Adrenal gland (tissue), 9 donors: ENCODE measurements at regions not wholly inside any gene's neighbourhood (a gene's known extent, or its start where the extent isn't known, plus 50 kb on each side); places are given as distances from the start of the nearest gene placed in this dataset.

Experiments
- DNase-seq, 7 donors: peaks; one replicate each; pipeline ENCODE4 v3.0.0-alpha.2; 2019 to 2020
- H3K27ac ChIP-seq, 5 donors: fragments of 200-600 bp; sonication (generic) in 4 of 5; 1 replicate in 3 of 5; 2 replicates in 2 of 5; pipeline versions ENCODE4 v1.5.1 to v1.8.0; 2016 to 2020; ENCODE audit warnings: mild to moderate bottlenecking in 1 of 5
- H3K27me3 ChIP-seq: fragments of 200-600 bp; 2 replicates; pipeline ENCODE4 v1.8.0; 2021
- H3K36me3 ChIP-seq, 2 donors: fragments of 200-600 bp; replicated peaks in 1 of 2; 1 replicate in 1 of 2; 2 replicates in 1 of 2; pipeline versions ENCODE4 v1.5.1 to v1.8.0; 2018 to 2022
- H3K4me1 ChIP-seq, 2 donors: fragments of 200-600 bp; replicated peaks in 1 of 2; 1 replicate in 1 of 2; 2 replicates in 1 of 2; pipeline versions ENCODE4 v1.5.1 to v1.8.0; 2018 to 2021
- H3K4me3 ChIP-seq, 4 donors: fragments of 200-600 bp; sonication (generic) in 3 of 4; one replicate each; pipeline ENCODE4 v1.5.1; 2016 to 2018
- H3K9me3 ChIP-seq, 3 donors: fragments of 200-600 bp; sonication (generic) in 1 of 3; replicated peaks in 1 of 3; 1 replicate in 2 of 3; 2 replicates in 1 of 3; pipeline versions ENCODE4 v1.5.1 to v1.8.0; 2016 to 2021
- POLR2A ChIP-seq, 2 donors: fragments of 450-650 bp; IDR thresholded peaks; one replicate each; pipeline ENCODE4 v1.6.1; 2017; ENCODE audit warnings: antibody characterized with exemption in 2 of 2, mild to moderate bottlenecking in 2 of 2, moderate library complexity in 1 of 2
- WGBS, 4 donors: extraction: QIAGEN DNeasy Blood & Tissue Kit in 2 of 4; methylation state at CpG; one replicate each; pipeline versions ENCODE4 v1.1.5 to v1.1.7; 2013 to 2017; 5-methylcytosine and 5-hydroxymethylcytosine counted together
- intact Hi-C, 2 donors: fragments of 100-400 bp; cut with DNase I; formaldehyde crosslinking; loops; one replicate each; pipeline versions ENCODE4 v1.14.1 to v1.15.0; 2022 to 2023
- TF ChIP-seq, protein P1 (sequence below), 6 experiments: fragments of 450-650 bp in 4 of 6; fragments of 200-600 bp in 2 of 6; sonication (generic) in 1 of 6; IDR thresholded peaks; 1 replicate in 5 of 6; 2 replicates in 1 of 6; pipeline versions ENCODE4 v1.5.1 to v1.8.0; 2016 to 2021; ENCODE audit warnings: antibody characterized with exemption in 6 of 6, mild to moderate bottlenecking in 2 of 6, moderate library complexity in 1 of 6
- donor health status: healthy with polysubstance abuse.
- donor health status: Bipolar disorder and iron deficiency.
- donor health status: DM: yes; HTN: yes; CAD: no.
- donor health status: DM: no; HTN: no; CAD: no.
- donor health status: DM: no; HTN: no; CAD: no.

DNA sequence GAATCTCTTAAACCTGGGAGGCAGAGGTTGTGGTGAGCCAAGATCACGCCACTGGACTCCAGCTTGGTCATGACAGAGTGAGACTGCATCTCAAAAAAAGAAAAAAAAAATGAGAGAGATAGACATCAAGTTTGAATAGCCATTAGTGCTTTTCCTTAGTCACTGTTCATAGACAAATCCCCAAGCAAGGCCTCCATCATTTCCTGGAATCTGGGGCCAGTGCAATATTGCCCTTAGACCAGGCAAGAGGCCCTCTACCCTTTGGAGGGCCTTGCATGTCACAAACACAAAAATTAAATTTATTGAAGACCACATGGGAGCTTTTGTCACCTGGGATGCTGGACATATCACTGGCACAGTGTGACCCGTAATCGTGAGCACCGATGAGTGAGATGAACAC is 141.5 kb downstream of the B3GNT2 start:
- no peak for TF ChIP-seq POLR2A (IDR thresholded peaks at IDR 0.05)
- TF ChIP-seq, protein P1, sequence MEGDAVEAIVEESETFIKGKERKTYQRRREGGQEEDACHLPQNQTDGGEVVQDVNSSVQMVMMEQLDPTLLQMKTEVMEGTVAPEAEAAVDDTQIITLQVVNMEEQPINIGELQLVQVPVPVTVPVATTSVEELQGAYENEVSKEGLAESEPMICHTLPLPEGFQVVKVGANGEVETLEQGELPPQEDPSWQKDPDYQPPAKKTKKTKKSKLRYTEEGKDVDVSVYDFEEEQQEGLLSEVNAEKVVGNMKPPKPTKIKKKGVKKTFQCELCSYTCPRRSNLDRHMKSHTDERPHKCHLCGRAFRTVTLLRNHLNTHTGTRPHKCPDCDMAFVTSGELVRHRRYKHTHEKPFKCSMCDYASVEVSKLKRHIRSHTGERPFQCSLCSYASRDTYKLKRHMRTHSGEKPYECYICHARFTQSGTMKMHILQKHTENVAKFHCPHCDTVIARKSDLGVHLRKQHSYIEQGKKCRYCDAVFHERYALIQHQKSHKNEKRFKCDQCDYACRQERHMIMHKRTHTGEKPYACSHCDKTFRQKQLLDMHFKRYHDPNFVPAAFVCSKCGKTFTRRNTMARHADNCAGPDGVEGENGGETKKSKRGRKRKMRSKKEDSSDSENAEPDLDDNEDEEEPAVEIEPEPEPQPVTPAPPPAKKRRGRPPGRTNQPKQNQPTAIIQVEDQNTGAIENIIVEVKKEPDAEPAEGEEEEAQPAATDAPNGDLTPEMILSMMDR (IDR thresholded peaks at IDR 0.05): no peak
- 92 to 100% (median 96%) methylated on average over 4 of the region's 4 CpGs for WGBS, 4 donors
- Histone ChIP-seq H3K9me3 (no peaks in the 10 kb centered on the region), H3K27me3 (no peaks in the 10 kb centered on the region), H3K36me3 (no peaks in the 10 kb centered on the region), H3K27ac (no peak overlapping the region), H3K4me1 (no peaks in the 10 kb centered on the region), H3K4me3 (no peak overlapping the region)
- no peak for DNase-seq
- intact Hi-C loops: no loop called here

DNA sequence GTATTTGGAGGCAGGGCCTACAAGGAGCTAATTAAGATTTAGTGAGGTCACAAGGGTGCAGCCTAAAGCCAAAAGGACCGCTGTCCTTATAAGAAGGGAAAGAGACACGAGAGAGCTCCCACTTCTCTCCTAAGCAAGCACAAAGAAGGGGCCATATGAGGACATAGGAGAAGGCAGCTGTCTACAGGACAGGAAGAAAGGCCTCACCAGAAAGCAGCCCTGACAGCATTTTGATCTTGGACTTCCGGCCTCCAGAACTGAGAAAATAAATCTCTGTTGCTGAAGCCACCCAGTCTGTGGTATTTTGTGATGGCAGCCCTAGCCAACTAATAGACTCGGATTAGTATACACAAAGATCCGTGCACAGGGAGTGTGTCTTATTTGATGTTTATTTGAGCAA is 139.7 kb downstream of the B3GNT2 start:
- Histone ChIP-seq H3K27ac (no peak overlapping the region), H3K36me3 (no peaks in the 10 kb centered on the region), H3K9me3 (no peaks in the 10 kb centered on the region), H3K27me3 (no peaks in the 10 kb centered on the region), H3K4me1 (no peaks in the 10 kb centered on the region), H3K4me3 (no peak overlapping the region)
- intact Hi-C loops: no loop called here
- no peak for DNase-seq
- TF ChIP-seq, protein P1 (IDR thresholded peaks at IDR 0.05): no peak
- TF ChIP-seq POLR2A (IDR thresholded peaks at IDR 0.05): no peak
- 64 to 83% (median 79%) methylated on average over 5 of the region's 5 CpGs for WGBS, 4 donors

DNA sequence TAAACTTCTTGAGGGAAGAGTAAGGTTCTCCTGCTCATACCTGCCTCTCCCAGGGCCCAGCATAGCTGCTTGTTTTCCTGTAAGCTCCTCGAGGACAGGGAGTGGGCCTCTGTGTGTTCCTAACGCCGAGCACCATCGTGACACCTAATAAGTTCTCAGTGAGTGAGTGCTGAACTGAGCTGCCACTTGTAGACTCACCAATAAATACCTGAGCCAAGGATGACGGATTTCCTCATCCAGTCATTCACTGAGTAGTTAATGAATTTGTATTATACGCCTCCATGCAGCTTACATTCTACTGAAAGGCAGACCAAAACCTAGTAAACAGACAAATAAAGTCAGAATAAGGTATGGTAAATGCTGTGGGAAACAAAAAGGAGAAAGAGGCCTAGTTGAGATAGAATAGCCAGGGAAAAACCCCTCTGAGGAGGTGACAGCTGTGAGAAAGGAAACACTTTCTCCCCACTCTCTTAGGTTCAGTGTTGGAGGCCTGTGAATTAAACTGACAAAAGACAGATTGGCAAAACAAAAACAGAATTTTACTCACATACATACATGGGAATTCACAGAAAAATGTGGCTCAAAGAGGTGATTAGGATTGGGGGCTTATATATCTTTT is 138.6 kb downstream of the B3GNT2 start:
- H3K4me3 ChIP-seq: no peak overlapping the region
- no peaks in the 10 kb centered on the region for H3K4me1 ChIP-seq
- TF ChIP-seq, protein P1 (IDR thresholded peaks at IDR 0.05): no peak
- no peak for TF ChIP-seq POLR2A (IDR thresholded peaks at IDR 0.05)
- no peak overlapping the region for H3K27ac ChIP-seq
- WGBS, 4 donors: 88 to 93% (median 91%) methylated on average over 6 of the region's 6 CpGs
- no peak for DNase-seq
- H3K36me3 ChIP-seq: no peaks in the 10 kb centered on the region
- intact Hi-C loops: no loop called here
- H3K9me3 ChIP-seq: no peaks in the 10 kb centered on the region
- no peaks in the 10 kb centered on the region for H3K27me3 ChIP-seq

DNA sequence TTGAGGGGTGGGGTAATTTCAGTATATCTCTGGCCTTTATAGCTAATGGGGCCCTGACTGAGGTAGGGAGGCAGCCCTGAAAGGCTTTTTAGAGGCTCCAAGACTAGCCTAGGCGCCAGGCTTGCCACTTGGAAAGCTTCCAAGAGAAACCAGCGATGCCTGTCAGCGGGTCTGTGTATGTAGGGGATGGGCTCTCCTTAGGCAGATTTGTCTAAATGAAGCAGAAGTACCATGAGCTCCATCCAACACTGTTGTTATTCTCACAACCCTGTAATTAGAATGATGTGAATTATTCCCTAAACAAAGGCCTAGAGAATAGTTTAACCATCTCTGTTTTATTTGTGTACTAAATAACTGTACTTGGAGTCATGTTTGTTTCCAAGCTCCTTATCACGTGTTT is 138.1 kb downstream of the B3GNT2 start:
- no peak overlapping the region for H3K4me3 ChIP-seq
- DNase-seq: no peak
- no peaks in the 10 kb centered on the region for H3K9me3 ChIP-seq
- TF ChIP-seq POLR2A (IDR thresholded peaks at IDR 0.05): no peak
- TF ChIP-seq, protein P1 (IDR thresholded peaks at IDR 0.05): no peak
- intact Hi-C loops: no loop called here
- H3K27ac ChIP-seq: no peak overlapping the region
- H3K27me3 ChIP-seq: no peaks in the 10 kb centered on the region
- no peaks in the 10 kb centered on the region for H3K36me3 ChIP-seq
- H3K4me1 ChIP-seq: no peaks in the 10 kb centered on the region
- 65 to 77% (median 71%) methylated on average over 4 of the region's 4 CpGs for WGBS, 4 donors
